ENCODE measurements at regions not wholly inside any gene's neighbourhood (a gene's known extent, or its start where the extent isn't known, plus 50 kb on each side); places are given as distances from the start of the nearest gene placed in this dataset.

GRCh38 chr2:111219285-111219684 lies 98.6 kb downstream of the BCL2L11 start:
- DNase-seq (ENCODE audit: low read depth in 2 of 2): no peak

- no peak for DNase-seq (ENCODE audit: low read depth in 2 of 2)
Observed at GRCh38 chr2:111219734-111220505, 99.2 kb downstream of the BCL2L11 start.

- no peak for DNase-seq (ENCODE audit: low read depth in 2 of 2)
Observed at GRCh38 chr2:111220962-111221361, 100.2 kb downstream of the BCL2L11 start.

GRCh38 chr2:111221701-111222100 lies 101.0 kb downstream of the BCL2L11 start:
- no peak for DNase-seq (ENCODE audit: low read depth in 2 of 2)

GRCh38 chr2:111222204-111222866 lies 101.6 kb downstream of the BCL2L11 start:
- DNase-seq (ENCODE audit: low read depth in 2 of 2): no peak

- DNase-seq (ENCODE audit: low read depth in 2 of 2): no peak
Observed at GRCh38 chr2:111225856-111226255, 105.1 kb downstream of the BCL2L11 start.

GRCh38 chr2:111226876-111227700 lies 106.4 kb downstream of the BCL2L11 start:
- no peak for DNase-seq (ENCODE audit: low read depth in 2 of 2)

- no peak for DNase-seq (ENCODE audit: low read depth in 2 of 2)
Observed at GRCh38 chr2:111227716-111228141, 107.0 kb downstream of the BCL2L11 start.

GRCh38 chr2:111231532-111232252 lies 111.0 kb downstream of the BCL2L11 start:
- DNase-seq (ENCODE audit: low read depth in 2 of 2): no peak

GRCh38 chr2:111235192-111236015 lies 114.7 kb downstream of the BCL2L11 start:
- DNase-seq (ENCODE audit: low read depth in 2 of 2): no peak

- no peak for DNase-seq (ENCODE audit: low read depth in 2 of 2)
Observed at GRCh38 chr2:111236025-111236424, 115.3 kb downstream of the BCL2L11 start.

- no peak for DNase-seq (ENCODE audit: low read depth in 2 of 2)
Observed at GRCh38 chr2:111238296-111238695, 117.6 kb downstream of the BCL2L11 start.

- DNase-seq (ENCODE audit: low read depth in 2 of 2): no peak
Observed at GRCh38 chr2:111239107-111239506, 118.4 kb downstream of the BCL2L11 start.

GRCh38 chr2:111239581-111240249 lies 119.0 kb downstream of the BCL2L11 start:
- no peak for DNase-seq (ENCODE audit: low read depth in 2 of 2)

GRCh38 chr2:111243295-111243694 lies 122.6 kb downstream of the BCL2L11 start:
- no peak for DNase-seq (ENCODE audit: low read depth in 2 of 2)

- DNase-seq (ENCODE audit: low read depth in 2 of 2): no peak
Observed at GRCh38 chr2:111244864-111245263, 124.2 kb downstream of the BCL2L11 start.

GRCh38 chr2:111246620-111247061 lies 125.9 kb downstream of the BCL2L11 start:
- no peak for DNase-seq (ENCODE audit: low read depth in 2 of 2)

GRCh38 chr2:111247491-111247890 lies 126.8 kb downstream of the BCL2L11 start:
- DNase-seq (ENCODE audit: low read depth in 2 of 2): no peak

- no peak for DNase-seq (ENCODE audit: low read depth in 2 of 2)
Observed at GRCh38 chr2:111249806-111250205, 129.1 kb downstream of the BCL2L11 start.

- DNase-seq (ENCODE audit: low read depth in 2 of 2): no peak
Observed at GRCh38 chr2:111250448-111251030, 129.8 kb downstream of the BCL2L11 start.
